GM21515 (cell line): ENCODE measurements at regions not wholly inside any gene's neighbourhood (a gene's known extent, or its start where the extent isn't known, plus 50 kb on each side); places are given as distances from the start of the nearest gene placed in this dataset.

ENCODE experiments used
- ATAC-seq: cut with Tn5 transposase; IDR thresholded peaks from one replicate; pipeline ENCODE4 v1.9.1; 2021; ENCODE audit not compliant: unreplicated experiment

- no peak for ATAC-seq
Observed at GRCh38 chr4:175125410-175126068, 207.4 kb downstream of the ADAM29 start.

DNA sequence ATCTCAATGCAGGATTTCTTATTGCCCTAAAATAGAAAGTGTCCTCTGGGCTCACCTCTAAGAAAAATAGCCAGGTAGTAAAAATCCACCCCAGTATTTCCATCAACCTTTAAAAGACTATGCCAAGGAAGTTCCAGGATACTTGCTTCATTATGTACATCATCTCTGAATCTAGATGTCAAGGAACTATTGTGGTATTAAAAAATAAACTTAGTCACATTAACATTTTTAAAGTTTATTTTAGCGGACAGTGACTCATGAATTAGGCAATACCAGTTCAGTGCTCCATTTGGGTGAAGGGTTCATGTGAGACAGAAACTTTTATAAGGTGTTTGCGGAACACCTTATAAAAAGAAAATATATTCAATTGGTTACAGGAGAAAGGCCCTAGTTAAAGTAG, 209.2 kb downstream of the ADAM29 start:
- no peak for ATAC-seq

GRCh38 chr4:175129797-175130196, 211.6 kb downstream of the ADAM29 start:
- no peak for ATAC-seq

GRCh38 chr4:175139205-175139604, 221.0 kb downstream of the ADAM29 start:
- no peak for ATAC-seq

DNA sequence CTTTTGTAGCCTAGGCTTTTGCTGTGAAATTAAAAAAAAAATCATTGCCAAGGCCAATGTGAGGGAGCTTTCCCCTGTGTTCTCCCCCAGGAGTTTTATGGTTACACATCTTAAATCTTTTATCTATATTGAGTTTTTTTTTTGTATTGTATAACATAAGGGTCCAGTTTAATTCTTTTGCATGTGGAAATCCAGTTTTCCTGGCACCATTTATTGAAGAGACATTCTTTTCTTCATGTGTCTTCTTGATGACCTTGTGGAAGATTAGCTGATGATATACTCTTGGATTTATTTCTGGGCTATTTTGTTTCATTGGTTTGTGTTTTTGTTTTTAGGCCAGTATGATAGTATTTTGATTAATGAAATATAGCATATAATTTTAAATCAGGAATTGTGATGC, 225.0 kb downstream of the ADAM29 start:
- no peak for ATAC-seq

GRCh38 chr4:175146799-175147198, 228.6 kb downstream of the ADAM29 start:
- ATAC-seq: no peak

DNA sequence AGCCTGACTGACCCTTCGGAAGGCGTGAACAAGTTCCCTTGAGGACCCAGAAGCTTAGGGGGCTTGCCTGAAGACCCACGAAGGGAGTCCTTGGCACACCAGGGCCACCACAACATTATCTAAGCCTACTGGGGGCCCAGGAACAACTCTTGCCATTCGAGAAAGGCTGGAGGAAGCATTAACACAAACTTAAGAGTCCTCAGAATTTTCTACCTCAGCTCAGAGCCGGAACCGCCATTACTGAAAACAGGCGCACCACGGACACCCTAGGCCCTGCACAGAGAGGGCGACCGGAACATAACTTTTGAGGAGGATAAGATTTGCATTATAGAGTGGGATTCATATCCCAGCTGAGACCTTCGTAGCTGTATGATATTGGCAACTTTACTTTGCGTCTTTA, 229.1 kb downstream of the ADAM29 start:
- ATAC-seq: no peak

DNA sequence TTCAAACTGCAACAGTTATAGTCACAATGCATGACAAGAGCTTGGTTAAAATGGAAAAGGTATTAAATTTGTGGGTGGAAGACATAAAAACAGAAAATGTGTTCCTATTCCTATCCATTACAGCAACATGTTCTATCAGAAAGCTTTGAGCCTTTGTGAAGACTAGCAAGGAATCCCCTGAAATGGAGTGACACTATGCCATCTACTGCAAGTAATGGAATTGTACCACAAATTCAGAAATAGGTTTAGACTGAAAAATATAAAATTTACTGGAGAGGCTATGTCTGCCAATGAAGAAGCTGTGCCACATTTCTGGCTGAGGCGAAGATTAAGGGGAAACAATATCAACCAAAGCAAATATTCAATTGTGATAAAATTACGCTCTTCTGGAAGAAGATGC, 247.9 kb downstream of the ADAM29 start:
- no peak for ATAC-seq

GRCh38 chr4:175176710-175177109, 258.6 kb downstream of the ADAM29 start:
- no peak for ATAC-seq

DNA sequence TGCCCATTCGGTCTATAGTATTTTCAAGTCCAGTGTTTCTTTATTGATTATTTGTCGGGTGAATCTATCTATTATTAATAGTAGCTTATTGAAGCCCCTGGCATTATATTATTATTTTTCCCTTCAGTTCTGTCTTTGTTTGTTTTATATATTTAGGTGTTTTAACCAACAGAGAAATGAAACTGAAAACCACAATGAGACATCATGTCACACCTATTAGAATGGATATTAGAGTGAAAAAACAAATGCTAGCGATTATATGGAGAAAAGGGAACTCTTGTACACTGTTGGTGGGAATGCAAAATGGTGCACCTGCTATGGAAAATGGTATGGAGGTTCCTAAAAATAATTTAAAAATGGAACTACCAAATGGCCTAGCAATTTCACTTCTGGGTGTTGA, 272.5 kb downstream of the ADAM29 start:
- ATAC-seq: no peak

DNA sequence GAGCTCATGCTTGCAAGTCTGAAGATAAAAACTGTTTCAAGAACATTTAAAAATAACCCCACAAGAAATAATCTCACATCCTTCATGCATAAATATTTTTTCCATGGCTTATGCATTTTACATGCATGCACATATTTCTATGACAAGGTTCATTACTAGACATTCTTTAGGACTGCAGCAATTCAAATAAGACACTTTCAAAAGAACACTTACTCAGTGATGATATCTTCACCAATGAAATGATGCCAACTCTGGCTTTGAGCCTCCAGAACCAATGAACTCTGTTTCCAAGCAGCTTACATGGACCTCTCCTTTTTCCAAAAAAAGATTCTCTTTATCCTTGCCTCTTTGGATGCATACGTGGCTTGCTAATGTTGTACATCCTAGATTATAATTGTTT, 279.9 kb downstream of the ADAM29 start:
- no peak for ATAC-seq

GRCh38 chr4:175215208-175215607, 297.1 kb downstream of the ADAM29 start:
- ATAC-seq: no peak

GRCh38 chr4:175215657-175216056, 297.5 kb downstream of the ADAM29 start:
- no peak for ATAC-seq

GRCh38 chr4:175229154-175229553, 311.0 kb downstream of the ADAM29 start:
- no peak for ATAC-seq

GRCh38 chr4:175234162-175234561, 316.0 kb downstream of the ADAM29 start:
- no peak for ATAC-seq

DNA sequence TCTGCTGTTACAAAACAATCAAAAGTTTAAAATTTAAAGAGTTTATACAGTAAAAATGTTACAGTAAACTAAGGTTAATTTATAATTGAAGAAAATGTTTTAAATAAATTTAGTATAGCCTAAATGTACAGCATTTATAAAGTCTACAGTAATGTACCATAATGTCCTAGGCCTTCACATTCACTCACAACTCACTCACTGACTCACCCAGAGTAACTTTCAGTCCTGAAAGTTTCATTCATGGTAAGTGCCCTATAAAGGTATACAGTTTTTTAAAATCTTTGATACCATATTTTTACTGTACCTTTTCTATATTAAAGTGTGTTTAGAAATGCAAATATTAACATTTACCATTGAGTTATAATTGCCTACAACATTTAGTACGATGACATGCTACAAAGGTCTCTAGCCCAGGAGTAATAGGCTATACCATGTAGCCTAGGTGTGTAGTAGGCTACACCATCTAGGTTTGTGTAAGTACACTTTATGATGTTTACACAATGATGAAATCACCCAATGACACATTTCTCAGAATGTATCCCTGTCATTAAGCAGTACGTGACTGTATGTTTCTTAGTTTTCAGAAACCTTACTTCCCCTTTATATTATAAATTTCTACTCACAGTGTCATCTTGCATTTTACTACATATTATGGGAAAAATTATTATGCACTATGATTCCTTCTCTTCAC, 320.8 kb downstream of the ADAM29 start:
- ATAC-seq: no peak

- ATAC-seq: no peak
Observed at GRCh38 chr4:175246941-175247340, 328.8 kb downstream of the ADAM29 start.

- no peak for ATAC-seq
Observed at GRCh38 chr4:175252642-175253041, 334.5 kb downstream of the ADAM29 start.

- ATAC-seq: no peak
Observed at GRCh38 chr4:175253184-175253902, 335.2 kb downstream of the ADAM29 start.

DNA sequence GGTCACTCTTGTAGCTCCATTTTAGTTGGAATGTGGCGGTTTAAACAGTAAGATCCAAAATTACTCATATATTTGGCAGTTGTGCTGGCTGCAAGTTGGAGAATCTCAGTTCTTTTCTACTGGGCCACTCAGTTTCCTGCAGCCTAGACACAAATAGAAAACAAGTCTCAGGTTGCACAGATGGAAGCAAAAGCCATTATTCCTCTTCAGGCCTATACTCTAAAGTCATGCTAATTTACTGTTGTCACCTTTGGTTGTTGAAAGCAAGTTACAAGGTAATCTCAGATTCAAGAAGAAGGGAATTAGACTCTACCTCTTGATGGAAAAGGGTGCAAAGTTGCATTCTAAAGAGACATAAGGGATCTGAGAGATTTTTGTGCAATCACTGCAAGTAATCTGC, 345.4 kb downstream of the ADAM29 start:
- ATAC-seq: no peak

- peak; percentile 61 for ATAC-seq
Observed at GRCh38 chr4:175271010-175271630, 353.0 kb downstream of the ADAM29 start.
